Chondrocyte (in vitro differentiated cells): ENCODE measurements at regions not wholly inside any gene's neighbourhood (a gene's known extent, or its start where the extent isn't known, plus 50 kb on each side); places are given as distances from the start of the nearest gene placed in this dataset.

Experiments
- DNase-seq: peaks from one replicate; pipeline ENCODE4 v3.0.0; 2021; ENCODE audit warnings: mixed read lengths, low spot score
- H3K27ac Mint-ChIP-seq: one replicate; pipeline ENCODE4 v1.8.0; 2021; ENCODE audit warnings: mild to moderate bottlenecking, moderate library complexity, mixed read lengths; ENCODE audit not compliant: unreplicated experiment
- H3K27me3 Mint-ChIP-seq: 2 replicates; pipeline ENCODE4 v1.8.0; 2021; ENCODE audit warnings: low read depth, mixed read lengths
- H3K36me3 Mint-ChIP-seq: 2 replicates; pipeline ENCODE4 v1.8.0; 2021; ENCODE audit warnings: low read depth, mixed read lengths
- H3K4me1 Mint-ChIP-seq: 2 replicates; pipeline ENCODE4 v1.8.0; 2021; ENCODE audit warnings: low read depth, mild to moderate bottlenecking, mixed read lengths
- H3K4me3 Mint-ChIP-seq: one replicate; pipeline ENCODE4 v1.8.0; 2021; ENCODE audit warnings: mild to moderate bottlenecking, moderate library complexity, mixed read lengths; ENCODE audit not compliant: unreplicated experiment
- H3K9me3 Mint-ChIP-seq: 2 replicates; pipeline ENCODE4 v1.8.0; 2021; ENCODE audit warnings: low read depth, mixed read lengths
- CTCF ChIP-seq: fragments of 200-600 bp; sonication (generic); IDR thresholded peaks from 2 replicates; pipeline ENCODE4 v1.5.0; 2021; ENCODE audit warnings: antibody characterized with exemption, mild to moderate bottlenecking, moderate library complexity

GRCh38 chr12:66999141-66999540, 270.0 kb upstream of the CAND1 start:
- TF ChIP-seq CTCF: no peak
- DNase-seq: no peak
- Mint-ChIP-seq H3K27ac (no peak overlapping the region), H3K27me3 (peaks cover 2% of the 10 kb centered on the region), H3K36me3 (no peaks in the 10 kb centered on the region), H3K9me3 (peaks cover 2% of the 10 kb centered on the region), H3K4me1 (peaks cover 7% of the 10 kb centered on the region), H3K4me3 (no peak overlapping the region)

GRCh38 chr12:67001251-67001650, 267.9 kb upstream of the CAND1 start:
- Mint-ChIP-seq H3K27ac (no peak overlapping the region), H3K27me3 (peaks cover 2% of the 10 kb centered on the region), H3K4me3 (no peak overlapping the region), H3K4me1 (peaks cover 7% of the 10 kb centered on the region), H3K9me3 (peaks cover 2% of the 10 kb centered on the region), H3K36me3 (no peaks in the 10 kb centered on the region)
- no peak for TF ChIP-seq CTCF
- DNase-seq: no peak

- Mint-ChIP-seq H3K27ac (no peak overlapping the region), H3K4me3 (no peak overlapping the region), H3K9me3 (no peaks in the 10 kb centered on the region), H3K27me3 (peaks cover 2% of the 10 kb centered on the region), H3K4me1 (peaks cover 7% of the 10 kb centered on the region), H3K36me3 (no peaks in the 10 kb centered on the region)
- DNase-seq: no peak
- TF ChIP-seq CTCF: no peak
Observed at GRCh38 chr12:67002720-67003119, 266.4 kb upstream of the CAND1 start.

GRCh38 chr12:67006610-67007009, 262.5 kb upstream of the CAND1 start:
- no peak for TF ChIP-seq CTCF
- Mint-ChIP-seq H3K27ac (no peak overlapping the region), H3K27me3 (no peaks in the 10 kb centered on the region), H3K4me1 (peaks cover 7% of the 10 kb centered on the region), H3K9me3 (no peaks in the 10 kb centered on the region), H3K4me3 (no peak overlapping the region), H3K36me3 (no peaks in the 10 kb centered on the region)
- no peak for DNase-seq

GRCh38 chr12:67014642-67015041, 254.5 kb upstream of the CAND1 start:
- Mint-ChIP-seq H3K9me3 (no peaks in the 10 kb centered on the region), H3K27ac (no peak overlapping the region), H3K27me3 (no peaks in the 10 kb centered on the region), H3K36me3 (no peaks in the 10 kb centered on the region), H3K4me1 (peaks cover 3% of the 10 kb centered on the region), H3K4me3 (no peak overlapping the region)
- no peak for DNase-seq
- no peak for TF ChIP-seq CTCF
